ENCODE measurements at regions not wholly inside any gene's neighbourhood (a gene's known extent, or its start where the extent isn't known, plus 50 kb on each side); places are given as distances from the start of the nearest gene placed in this dataset.

DNA sequence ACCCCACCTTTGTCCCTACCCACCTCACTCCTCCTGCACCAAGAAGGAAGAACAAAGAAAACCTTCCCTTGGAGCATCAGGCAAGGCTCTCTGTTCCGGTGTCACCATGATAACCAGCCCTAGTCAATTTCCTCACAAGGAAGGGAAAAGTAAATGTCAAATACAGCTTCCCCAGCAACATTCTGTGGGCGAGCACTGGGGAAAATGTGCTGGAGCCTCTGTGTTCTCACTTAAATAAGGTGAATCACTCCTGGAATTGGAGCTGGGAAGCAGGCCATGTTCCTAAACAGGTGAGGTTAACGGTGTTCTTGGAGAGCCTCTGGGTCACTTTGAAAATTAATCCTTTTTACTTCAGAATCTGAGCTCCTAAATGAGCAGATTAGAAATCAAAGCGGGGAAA lies 427.9 kb upstream of the ERCC4 start (continued):
- TF ChIP-seq, protein P1, sequence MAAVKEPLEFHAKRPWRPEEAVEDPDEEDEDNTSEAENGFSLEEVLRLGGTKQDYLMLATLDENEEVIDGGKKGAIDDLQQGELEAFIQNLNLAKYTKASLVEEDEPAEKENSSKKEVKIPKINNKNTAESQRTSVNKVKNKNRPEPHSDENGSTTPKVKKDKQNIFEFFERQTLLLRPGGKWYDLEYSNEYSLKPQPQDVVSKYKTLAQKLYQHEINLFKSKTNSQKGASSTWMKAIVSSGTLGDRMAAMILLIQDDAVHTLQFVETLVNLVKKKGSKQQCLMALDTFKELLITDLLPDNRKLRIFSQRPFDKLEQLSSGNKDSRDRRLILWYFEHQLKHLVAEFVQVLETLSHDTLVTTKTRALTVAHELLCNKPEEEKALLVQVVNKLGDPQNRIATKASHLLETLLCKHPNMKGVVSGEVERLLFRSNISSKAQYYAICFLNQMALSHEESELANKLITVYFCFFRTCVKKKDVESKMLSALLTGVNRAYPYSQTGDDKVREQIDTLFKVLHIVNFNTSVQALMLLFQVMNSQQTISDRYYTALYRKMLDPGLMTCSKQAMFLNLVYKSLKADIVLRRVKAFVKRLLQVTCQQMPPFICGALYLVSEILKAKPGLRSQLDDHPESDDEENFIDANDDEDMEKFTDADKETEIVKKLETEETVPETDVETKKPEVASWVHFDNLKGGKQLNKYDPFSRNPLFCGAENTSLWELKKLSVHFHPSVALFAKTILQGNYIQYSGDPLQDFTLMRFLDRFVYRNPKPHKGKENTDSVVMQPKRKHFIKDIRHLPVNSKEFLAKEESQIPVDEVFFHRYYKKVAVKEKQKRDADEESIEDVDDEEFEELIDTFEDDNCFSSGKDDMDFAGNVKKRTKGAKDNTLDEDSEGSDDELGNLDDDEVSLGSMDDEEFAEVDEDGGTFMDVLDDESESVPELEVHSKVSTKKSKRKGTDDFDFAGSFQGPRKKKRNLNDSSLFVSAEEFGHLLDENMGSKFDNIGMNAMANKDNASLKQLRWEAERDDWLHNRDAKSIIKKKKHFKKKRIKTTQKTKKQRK (IDR thresholded peaks at IDR 0.05; ENCODE audit: low read depth, low read length) = no peak
- no peak for TF ChIP-seq NR2C2 (IDR thresholded peaks at IDR 0.05; ENCODE audit: borderline replicate concordance, control insufficient read depth, insufficient read length, low read depth)
- no peak for TF ChIP-seq TBL1XR1 (IDR thresholded peaks at IDR 0.05; ENCODE audit: low read depth, low read length)

DNA sequence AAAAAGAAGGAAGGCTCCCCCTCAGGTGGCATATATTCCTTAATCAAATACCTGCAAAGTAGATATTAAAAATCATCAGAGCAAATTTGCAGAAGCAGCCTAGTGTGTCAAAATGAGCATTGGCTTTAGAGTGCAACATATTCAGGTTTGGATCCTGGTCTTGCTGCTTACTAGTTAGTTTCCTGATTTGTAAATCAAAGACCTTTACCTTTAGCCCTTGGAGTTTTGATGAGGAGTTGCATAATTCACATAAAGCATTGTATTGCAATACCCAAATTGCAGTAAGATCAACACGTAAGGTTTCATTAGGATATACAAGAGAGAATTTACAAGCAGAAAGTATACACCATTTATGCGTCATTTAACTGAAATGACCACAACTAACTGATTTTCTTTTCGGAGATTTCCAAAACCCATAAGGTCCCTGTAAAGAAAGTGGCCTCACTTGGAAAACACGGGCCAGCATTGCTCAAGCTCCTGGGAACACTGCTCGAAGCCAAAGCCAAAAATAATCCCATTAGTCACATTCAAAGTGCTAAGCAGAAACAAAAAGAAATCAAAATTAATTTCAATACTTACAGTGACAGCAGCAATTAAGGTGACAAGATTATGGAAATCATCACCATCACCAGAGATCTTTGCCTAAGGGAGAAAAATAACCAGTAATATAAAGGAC lies 415.9 kb upstream of the ERCC4 start:
- ATAC-seq = no peak
- no peaks in the 10 kb centered on the region for H3K4me1 ChIP-seq (ENCODE audit: control insufficient read depth, insufficient read depth, low read length)
- no peak overlapping the region for H3K9ac ChIP-seq (ENCODE audit: control insufficient read depth, insufficient read depth, low read length)
- in situ Hi-C loops (cut with MboI) = no loop called here
- H3K4me3 ChIP-seq = no peak overlapping the region
- H3K27me3 ChIP-seq (replicated peaks in 1 of 2; ENCODE audit: control insufficient read depth in 2 of 2, insufficient read depth in 2 of 2, low read length in 1 of 2) = no peaks in the 10 kb centered on the region
- no peak overlapping the region for H2AFZ ChIP-seq (ENCODE audit: control insufficient read depth, low read depth, low read length)
- no peaks in the 10 kb centered on the region for H3K36me3 ChIP-seq (ENCODE audit: control insufficient read depth in 2 of 2, insufficient read depth in 2 of 2, low read length in 1 of 2)
- SMC1A ChIA-PET (ENCODE audit: uncharacterized antibody, unreplicated experiment) = no interaction called here
- CTCF ChIA-PET = no interaction called here
- intact Hi-C loops (cut with micrococcal nuclease; ENCODE audit: unreplicated experiment) = no loop called here
- RAD21 ChIA-PET (ENCODE audit: unreplicated experiment) = interaction anchor here (0.7 kb wide), 1 partner anchor 189 kb away, joined by 3 read pairs; no protein-coding TSS in a partner anchor
- 14% methylated on average over 5 of the region's 5 CpGs for WGBS (ENCODE audit: insufficient coverage, insufficient replicate concordance, low lambda C conversion rate, missing lambda C conversion rate)
- no peaks in the 10 kb centered on the region for H4K20me1 ChIP-seq (ENCODE audit: control insufficient read depth, insufficient read depth)
- no peak overlapping the region for H3K27ac ChIP-seq (ENCODE audit: control insufficient read depth, insufficient read depth)
- no TSS peak for BruUV-seq (replicated peaks)
- no peaks in the 10 kb centered on the region for H3K79me2 ChIP-seq (ENCODE audit: control insufficient read depth, insufficient read depth, low read length)
- H3K9me3 ChIP-seq (replicated peaks; ENCODE audit: control insufficient read depth, insufficient read depth, low read length) = no peaks in the 10 kb centered on the region
- no peak for DNase-seq (ENCODE audit: low read depth, low spot score)
- POLR2A ChIA-PET = no interaction called here
- FAIRE-seq = no peak
- H3K4me2 ChIP-seq (ENCODE audit: control insufficient read depth, insufficient read depth) = no peak overlapping the region
- TF ChIP-seq IKZF1 (conservative IDR thresholded peaks at IDR 0.05) = no peak
- TF ChIP-seq, protein P2, sequence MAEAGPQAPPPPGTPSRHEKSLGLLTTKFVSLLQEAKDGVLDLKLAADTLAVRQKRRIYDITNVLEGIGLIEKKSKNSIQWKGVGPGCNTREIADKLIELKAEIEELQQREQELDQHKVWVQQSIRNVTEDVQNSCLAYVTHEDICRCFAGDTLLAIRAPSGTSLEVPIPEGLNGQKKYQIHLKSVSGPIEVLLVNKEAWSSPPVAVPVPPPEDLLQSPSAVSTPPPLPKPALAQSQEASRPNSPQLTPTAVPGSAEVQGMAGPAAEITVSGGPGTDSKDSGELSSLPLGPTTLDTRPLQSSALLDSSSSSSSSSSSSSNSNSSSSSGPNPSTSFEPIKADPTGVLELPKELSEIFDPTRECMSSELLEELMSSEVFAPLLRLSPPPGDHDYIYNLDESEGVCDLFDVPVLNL (IDR thresholded peaks at IDR 0.05; ENCODE audit: low read depth, low read length) = no peak
- TF ChIP-seq IRF4 (IDR thresholded peaks at IDR 0.05; ENCODE audit: low read depth, low read length) = no peak
- TF ChIP-seq, protein P3, sequence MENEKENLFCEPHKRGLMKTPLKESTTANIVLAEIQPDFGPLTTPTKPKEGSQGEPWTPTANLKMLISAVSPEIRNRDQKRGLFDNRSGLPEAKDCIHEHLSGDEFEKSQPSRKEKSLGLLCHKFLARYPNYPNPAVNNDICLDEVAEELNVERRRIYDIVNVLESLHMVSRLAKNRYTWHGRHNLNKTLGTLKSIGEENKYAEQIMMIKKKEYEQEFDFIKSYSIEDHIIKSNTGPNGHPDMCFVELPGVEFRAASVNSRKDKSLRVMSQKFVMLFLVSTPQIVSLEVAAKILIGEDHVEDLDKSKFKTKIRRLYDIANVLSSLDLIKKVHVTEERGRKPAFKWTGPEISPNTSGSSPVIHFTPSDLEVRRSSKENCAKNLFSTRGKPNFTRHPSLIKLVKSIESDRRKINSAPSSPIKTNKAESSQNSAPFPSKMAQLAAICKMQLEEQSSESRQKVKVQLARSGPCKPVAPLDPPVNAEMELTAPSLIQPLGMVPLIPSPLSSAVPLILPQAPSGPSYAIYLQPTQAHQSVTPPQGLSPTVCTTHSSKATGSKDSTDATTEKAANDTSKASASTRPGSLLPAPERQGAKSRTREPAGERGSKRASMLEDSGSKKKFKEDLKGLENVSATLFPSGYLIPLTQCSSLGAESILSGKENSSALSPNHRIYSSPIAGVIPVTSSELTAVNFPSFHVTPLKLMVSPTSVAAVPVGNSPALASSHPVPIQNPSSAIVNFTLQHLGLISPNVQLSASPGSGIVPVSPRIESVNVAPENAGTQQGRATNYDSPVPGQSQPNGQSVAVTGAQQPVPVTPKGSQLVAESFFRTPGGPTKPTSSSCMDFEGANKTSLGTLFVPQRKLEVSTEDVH (IDR thresholded peaks at IDR 0.05; ENCODE audit: low read depth, partially characterized antibody) = no peak
- TF ChIP-seq CBX5 (IDR thresholded peaks at IDR 0.05; ENCODE audit: low read depth) = no peak
- TF ChIP-seq, protein P4, sequence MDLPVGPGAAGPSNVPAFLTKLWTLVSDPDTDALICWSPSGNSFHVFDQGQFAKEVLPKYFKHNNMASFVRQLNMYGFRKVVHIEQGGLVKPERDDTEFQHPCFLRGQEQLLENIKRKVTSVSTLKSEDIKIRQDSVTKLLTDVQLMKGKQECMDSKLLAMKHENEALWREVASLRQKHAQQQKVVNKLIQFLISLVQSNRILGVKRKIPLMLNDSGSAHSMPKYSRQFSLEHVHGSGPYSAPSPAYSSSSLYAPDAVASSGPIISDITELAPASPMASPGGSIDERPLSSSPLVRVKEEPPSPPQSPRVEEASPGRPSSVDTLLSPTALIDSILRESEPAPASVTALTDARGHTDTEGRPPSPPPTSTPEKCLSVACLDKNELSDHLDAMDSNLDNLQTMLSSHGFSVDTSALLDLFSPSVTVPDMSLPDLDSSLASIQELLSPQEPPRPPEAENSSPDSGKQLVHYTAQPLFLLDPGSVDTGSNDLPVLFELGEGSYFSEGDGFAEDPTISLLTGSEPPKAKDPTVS (IDR thresholded peaks at IDR 0.05; ENCODE audit: low read depth, low read length) = no peak
- TF ChIP-seq FOXK2 (IDR thresholded peaks at IDR 0.05) = no peak
- TF ChIP-seq RB1 (IDR thresholded peaks at IDR 0.05; ENCODE audit: borderline replicate concordance) = no peak
- no peak for TF ChIP-seq YBX1 (IDR thresholded peaks at IDR 0.05)
